Heart left ventricle (tissue), 13 donors: ENCODE measurements at regions not wholly inside any gene's neighbourhood (a gene's known extent, or its start where the extent isn't known, plus 50 kb on each side); places are given as distances from the start of the nearest gene placed in this dataset.

Experiments
- POLR2A ChIP-seq, 2 donors: fragments of 450-650 bp; IDR thresholded peaks; one replicate each; pipeline ENCODE4 v1.6.1; 2017; ENCODE audit warnings: antibody characterized with exemption in 2 of 2, mild to moderate bottlenecking in 2 of 2, moderate library complexity in 2 of 2
- TF ChIP-seq, protein P1 (sequence below), 12 donors: fragments of 200-600 bp; sonication (generic) in 4 of 12; IDR thresholded peaks; one replicate each; pipeline versions ENCODE4 v1.5.0 to v1.8.0; 2018 to 2022; ENCODE audit warnings: antibody characterized with exemption in 12 of 12, mild to moderate bottlenecking in 5 of 12
- donor health status: ischemic (EF 13 %, LVEDD 7.1; RV severe dilation, severe dysfunction).
- donor health status: DM: no; HTN: yes; CAD: no.
- donor health status: DM: no; HTN: no; CAD: no.
- donor health status: ischemic (EF 25% LVEDD 6.9; RV normal size, moderate dysfunction).
- donor health status: ischemic (EF 25% LVEDD 5.7; RV mildly dilated, moderate dysfunction).
- donor health status: ischemic (EF 35%, LVEDD 5.7; RV mildly dilated, moderate dysfunction).
- donor health status: nonischemic (EF 11% LVEDD 7.7; RV severe dilation, severe dysfunction).
- donor health status: DM: yes; HTN: yes; CAD: no.
- donor health status: PGD.
- donor health status: ischemic (EF 29% LVEDD 5.4; RV normal size, mild dysfunction).
- donor health status: nonischemic (EF 23%, LVEDD 6.1; RV moderate dilation, normal function).

DNA sequence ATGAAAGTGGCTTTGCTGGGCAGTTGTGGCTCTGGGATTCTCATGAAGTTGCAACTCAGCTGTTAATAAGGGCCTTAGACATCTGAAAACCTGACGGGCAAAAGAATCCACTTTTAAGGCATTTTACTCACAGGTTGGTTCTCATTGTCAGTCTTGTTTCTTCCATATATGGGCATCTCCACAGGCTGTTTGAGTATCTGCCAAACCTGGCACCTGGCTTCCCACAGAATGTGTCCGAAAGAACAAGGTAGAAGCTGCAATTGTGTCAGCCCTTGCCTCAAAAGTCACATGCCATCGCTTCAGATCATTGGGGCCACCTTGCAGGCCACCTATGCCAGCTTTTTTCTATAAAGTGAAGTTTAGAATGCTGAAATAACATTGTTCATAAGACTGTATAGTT, 102.4 kb downstream of the KCTD12 start:
- TF ChIP-seq, protein P1, sequence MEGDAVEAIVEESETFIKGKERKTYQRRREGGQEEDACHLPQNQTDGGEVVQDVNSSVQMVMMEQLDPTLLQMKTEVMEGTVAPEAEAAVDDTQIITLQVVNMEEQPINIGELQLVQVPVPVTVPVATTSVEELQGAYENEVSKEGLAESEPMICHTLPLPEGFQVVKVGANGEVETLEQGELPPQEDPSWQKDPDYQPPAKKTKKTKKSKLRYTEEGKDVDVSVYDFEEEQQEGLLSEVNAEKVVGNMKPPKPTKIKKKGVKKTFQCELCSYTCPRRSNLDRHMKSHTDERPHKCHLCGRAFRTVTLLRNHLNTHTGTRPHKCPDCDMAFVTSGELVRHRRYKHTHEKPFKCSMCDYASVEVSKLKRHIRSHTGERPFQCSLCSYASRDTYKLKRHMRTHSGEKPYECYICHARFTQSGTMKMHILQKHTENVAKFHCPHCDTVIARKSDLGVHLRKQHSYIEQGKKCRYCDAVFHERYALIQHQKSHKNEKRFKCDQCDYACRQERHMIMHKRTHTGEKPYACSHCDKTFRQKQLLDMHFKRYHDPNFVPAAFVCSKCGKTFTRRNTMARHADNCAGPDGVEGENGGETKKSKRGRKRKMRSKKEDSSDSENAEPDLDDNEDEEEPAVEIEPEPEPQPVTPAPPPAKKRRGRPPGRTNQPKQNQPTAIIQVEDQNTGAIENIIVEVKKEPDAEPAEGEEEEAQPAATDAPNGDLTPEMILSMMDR (IDR thresholded peaks at IDR 0.05), result no peak
- no peak for TF ChIP-seq POLR2A (IDR thresholded peaks at IDR 0.05)
